Stimulated activated naive CD4-positive, alpha-beta T cell treated with Interleukin-2 at 50 U/mL for 16 hours (primary cell): ENCODE measurements at regions not wholly inside any gene's neighbourhood (a gene's known extent, or its start where the extent isn't known, plus 50 kb on each side); places are given as distances from the start of the nearest gene placed in this dataset.

Source experiments
- DNase-seq: peaks from one replicate; lab custom pipeline; 2025; lab: John Stamatoyannopoulos, UW

- DNase-seq, result no peak
These were observed 330.5 kb downstream of the BUD13 start for GRCh38 chr11:116442238-116442752.

GRCh38 chr11:116439361-116439677 is 333.5 kb downstream of the BUD13 start:
- DNase-seq, result no peak

GRCh38 chr11:116438651-116439360 is 334.0 kb downstream of the BUD13 start:
- DNase-seq, result no peak

- no peak for DNase-seq
These were observed 337.8 kb downstream of the BUD13 start for GRCh38 chr11:116434986-116435385.

- DNase-seq, result no peak
These were observed 340.5 kb downstream of the BUD13 start for GRCh38 chr11:116432301-116432700.

- DNase-seq, result no peak
These were observed 340.9 kb downstream of the BUD13 start for GRCh38 chr11:116431842-116432241.

GRCh38 chr11:116428638-116428975 is 344.2 kb downstream of the BUD13 start:
- no peak for DNase-seq

GRCh38 chr11:116427903-116428637 is 344.7 kb downstream of the BUD13 start:
- DNase-seq, result no peak

- DNase-seq, result no peak
These were observed 345.4 kb downstream of the BUD13 start for GRCh38 chr11:116427337-116427902.

GRCh38 chr11:116426761-116427160 is 346.0 kb downstream of the BUD13 start:
- no peak for DNase-seq

- no peak for DNase-seq
These were observed 348.0 kb downstream of the BUD13 start for GRCh38 chr11:116424615-116425261.

- DNase-seq, result no peak
These were observed 349.7 kb downstream of the BUD13 start for GRCh38 chr11:116422956-116423600.

- DNase-seq, result no peak
These were observed 350.2 kb downstream of the BUD13 start for GRCh38 chr11:116422556-116422955.

- DNase-seq, result no peak
These were observed 351.1 kb downstream of the BUD13 start for GRCh38 chr11:116421529-116422185.

- DNase-seq, result no peak
These were observed 351.8 kb downstream of the BUD13 start for GRCh38 chr11:116420770-116421528.

GRCh38 chr11:116420030-116420429 is 352.8 kb downstream of the BUD13 start:
- DNase-seq, result no peak

- DNase-seq, result no peak
These were observed 354.3 kb downstream of the BUD13 start for GRCh38 chr11:116418388-116419041.

- no peak for DNase-seq
These were observed 355.9 kb downstream of the BUD13 start for GRCh38 chr11:116416852-116417251.

- DNase-seq, result no peak
These were observed 357.7 kb downstream of the BUD13 start for GRCh38 chr11:116415095-116415494.

GRCh38 chr11:116414357-116414880 is 358.4 kb downstream of the BUD13 start:
- no peak for DNase-seq
